ENCODE measurements at regions not wholly inside any gene's neighbourhood (a gene's known extent, or its start where the extent isn't known, plus 50 kb on each side); places are given as distances from the start of the nearest gene placed in this dataset.
A peak's percentile ranks its signal among the peaks of the same experiment; 100 is the strongest.

DNA sequence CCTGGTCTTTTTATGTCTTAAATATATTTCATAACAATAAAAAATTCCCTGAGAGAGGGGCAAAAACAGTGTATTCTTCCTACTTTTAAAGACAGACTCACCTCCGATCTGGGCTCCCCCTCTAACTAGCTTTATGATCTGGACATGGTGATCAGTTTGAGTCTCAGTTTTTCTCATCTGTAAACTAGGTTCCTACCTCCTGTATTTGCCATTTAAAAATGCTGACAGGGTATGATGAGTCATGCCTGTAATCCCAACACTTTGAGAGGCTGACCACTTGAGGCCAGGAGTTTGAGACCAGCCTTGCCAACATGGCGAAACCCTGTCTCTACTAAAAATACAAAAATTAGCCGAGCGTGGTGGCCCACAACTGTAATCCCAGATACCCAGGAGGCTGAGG is 114.8 kb upstream of the LHX5 start:
- Histone ChIP-seq H3K4me2 (ENCODE audit: insufficient read depth, low read length, poor library complexity, severe bottlenecking) (no peak overlapping the region), H3K36me3 (replicated peaks in 1 of 2; ENCODE audit: control insufficient read depth in 2 of 2, insufficient read depth in 2 of 2, low read length in 2 of 2) (no peaks in the 10 kb centered on the region), H3K4me1 (ENCODE audit: control insufficient read depth in 2 of 2, insufficient read depth in 1 of 2, low read depth in 1 of 2, low read length in 2 of 2) (peaks cover 0 to 28% of the 10 kb centered on the region in 2 donors), H2AFZ (ENCODE audit: low read length) (no peak overlapping the region), H2BK12ac (ENCODE audit: low read length) (no peak overlapping the region), H3K9me3 (replicated peaks in 1 of 2; ENCODE audit: control insufficient read depth in 2 of 2, insufficient read depth in 1 of 2, low read depth in 1 of 2, low read length in 2 of 2) (peaks cover 0 to 4% of the 10 kb centered on the region in 2 donors), H3K23ac (ENCODE audit: low read depth, low read length, poor library complexity) (no peak overlapping the region), H3K4ac (ENCODE audit: low read length) (no peak overlapping the region), H3K27ac (replicated peaks; ENCODE audit: low read length) (no peak overlapping the region), H4K91ac (ENCODE audit: low read depth, low read length, poor library complexity) (no peak overlapping the region), H3K18ac (ENCODE audit: low read length) (no peak overlapping the region), H2BK120ac (ENCODE audit: low read depth, low read length) (no peak overlapping the region), H2AK5ac (ENCODE audit: low read depth, low read length) (no peak overlapping the region), H3K9ac (ENCODE audit: low read depth, low read length, poor library complexity) (no peak overlapping the region), H4K8ac (ENCODE audit: low read depth, low read length) (no peak overlapping the region), H3K79me1 (ENCODE audit: low read depth, low read length) (no peaks in the 10 kb centered on the region), H3K27me3 (ENCODE audit: control insufficient read depth in 3 of 3, insufficient read depth in 3 of 3, low read depth in 1 of 3, low read length in 3 of 3) (peaks cover 0 to 29% (median under 1%) of the 10 kb centered on the region in 3 experiments), H3K14ac (ENCODE audit: low read length) (no peak overlapping the region), H2BK15ac (ENCODE audit: low read length) (no peak overlapping the region), H3K4me3 (ENCODE audit: low read length in 2 of 2) (no peak overlapping the region), H2BK5ac (ENCODE audit: low read length) (no peak overlapping the region)
- no peak for DNase-seq (ENCODE audit: low spot score)
- WGBS, 2 donors (ENCODE audit: extremely low coverage in 2 of 2, insufficient read length in 2 of 2, insufficient replicate concordance in 1 of 2), result no CpG with 5 or more reads among the region's 4 CpGs

DNA sequence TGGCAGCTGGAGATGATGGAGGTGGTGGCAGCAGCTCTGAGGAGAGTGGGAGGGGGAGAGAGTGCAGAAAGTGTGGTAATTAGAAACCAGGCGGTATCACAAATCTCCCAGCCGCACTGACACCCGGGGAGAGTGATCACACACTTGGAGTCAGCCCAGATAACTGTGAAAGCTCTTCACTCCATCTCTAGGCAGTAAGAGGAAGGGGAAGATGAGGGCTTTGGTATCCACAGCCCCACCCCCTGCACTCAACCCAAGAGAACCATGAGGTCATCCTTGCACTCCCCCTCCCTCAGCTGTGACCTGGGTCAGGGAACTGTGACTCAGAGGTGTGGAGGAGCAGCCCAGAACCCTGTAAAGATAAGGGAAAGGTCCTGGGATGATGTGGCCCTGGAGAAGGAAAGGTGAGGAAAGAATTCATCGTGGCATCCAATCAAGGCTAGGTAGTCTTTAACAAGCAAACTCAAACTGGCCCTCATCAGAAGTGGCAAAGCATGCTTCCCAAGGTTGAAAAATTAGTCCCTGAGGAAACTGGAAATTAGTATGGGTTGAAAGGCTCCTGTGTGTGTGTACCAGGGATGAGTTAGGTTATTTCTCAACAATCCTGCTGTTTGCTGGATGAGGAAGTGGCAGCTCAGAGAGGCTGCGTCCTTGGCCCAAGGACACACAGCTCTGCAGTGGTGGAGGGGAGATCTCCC is 111.0 kb upstream of the LHX5 start:
- Histone ChIP-seq H2AFZ (ENCODE audit: low read length) (no peak overlapping the region), H2BK120ac (ENCODE audit: low read depth, low read length) (no peak overlapping the region), H3K4ac (ENCODE audit: low read length) (no peak overlapping the region), H3K36me3 (replicated peaks in 1 of 2; ENCODE audit: control insufficient read depth in 2 of 2, insufficient read depth in 2 of 2, low read length in 2 of 2) (no peaks in the 10 kb centered on the region), H3K79me1 (ENCODE audit: low read depth, low read length) (no peaks in the 10 kb centered on the region), H3K27ac (replicated peaks; ENCODE audit: low read length) (no peak overlapping the region), H3K4me1 (ENCODE audit: control insufficient read depth in 2 of 2, insufficient read depth in 1 of 2, low read depth in 1 of 2, low read length in 2 of 2) (peaks cover 0 to 23% of the 10 kb centered on the region in 2 donors), H2BK15ac (ENCODE audit: low read length) (peak overlapping the region; percentile 2), H3K14ac (ENCODE audit: low read length) (no peak overlapping the region), H2BK5ac (ENCODE audit: low read length) (no peak overlapping the region), H3K9ac (ENCODE audit: low read depth, low read length, poor library complexity) (no peak overlapping the region), H2BK12ac (ENCODE audit: low read length) (no peak overlapping the region), H3K4me3 (ENCODE audit: low read length in 2 of 2) (no peak overlapping the region), H3K23ac (ENCODE audit: low read depth, low read length, poor library complexity) (no peak overlapping the region), H3K9me3 (replicated peaks in 1 of 2; ENCODE audit: control insufficient read depth in 2 of 2, insufficient read depth in 1 of 2, low read depth in 1 of 2, low read length in 2 of 2) (peaks cover 0 to 11% of the 10 kb centered on the region in 2 donors), H3K18ac (ENCODE audit: low read length) (peak overlapping the region; percentile 34), H2AK5ac (ENCODE audit: low read depth, low read length) (no peak overlapping the region), H3K27me3 (ENCODE audit: control insufficient read depth in 3 of 3, insufficient read depth in 3 of 3, low read depth in 1 of 3, low read length in 3 of 3) (peaks cover 0 to 17% (median 0%) of the 10 kb centered on the region in 3 experiments), H4K8ac (ENCODE audit: low read depth, low read length) (no peak overlapping the region), H4K91ac (ENCODE audit: low read depth, low read length, poor library complexity) (peak overlapping the region; percentile 23), H3K4me2 (ENCODE audit: insufficient read depth, low read length, poor library complexity, severe bottlenecking) (no peak overlapping the region)
- DNase-seq (ENCODE audit: low spot score), result no peak
- WGBS, 2 donors (ENCODE audit: extremely low coverage in 2 of 2, insufficient read length in 2 of 2, insufficient replicate concordance in 1 of 2), result no CpG with 5 or more reads among the region's 5 CpGs

DNA sequence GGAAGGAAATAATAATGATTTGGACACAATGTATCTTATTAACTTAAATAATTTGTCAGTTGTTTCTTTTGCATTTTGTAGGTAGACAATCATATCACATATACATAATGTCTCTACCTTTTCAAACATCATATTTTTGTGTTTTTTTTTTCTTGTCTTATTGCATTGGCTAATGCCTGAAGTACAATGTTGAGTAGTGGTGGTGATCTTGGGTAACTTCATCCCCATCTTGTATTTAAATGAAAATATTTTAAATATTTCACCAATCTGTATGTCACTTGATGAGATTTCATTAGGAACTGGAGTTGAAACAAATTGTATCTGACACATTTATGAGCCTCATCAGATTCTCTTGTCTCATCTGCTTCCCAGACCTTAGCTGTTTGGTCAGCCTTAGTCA is 109.7 kb upstream of the LHX5 start:
- Histone ChIP-seq H3K4me2 (ENCODE audit: insufficient read depth, low read length, poor library complexity, severe bottlenecking) (no peak overlapping the region), H3K36me3 (replicated peaks in 1 of 2; ENCODE audit: control insufficient read depth in 2 of 2, insufficient read depth in 2 of 2, low read length in 2 of 2) (no peaks in the 10 kb centered on the region), H3K9me3 (replicated peaks in 1 of 2; ENCODE audit: control insufficient read depth in 2 of 2, insufficient read depth in 1 of 2, low read depth in 1 of 2, low read length in 2 of 2) (peaks cover 0 to 11% of the 10 kb centered on the region in 2 donors), H2BK15ac (ENCODE audit: low read length) (no peak overlapping the region), H3K27ac (replicated peaks; ENCODE audit: low read length) (no peak overlapping the region), H2AK5ac (ENCODE audit: low read depth, low read length) (no peak overlapping the region), H3K23ac (ENCODE audit: low read depth, low read length, poor library complexity) (no peak overlapping the region), H3K4ac (ENCODE audit: low read length) (no peak overlapping the region), H2BK120ac (ENCODE audit: low read depth, low read length) (no peak overlapping the region), H4K91ac (ENCODE audit: low read depth, low read length, poor library complexity) (no peak overlapping the region), H3K4me1 (ENCODE audit: control insufficient read depth in 2 of 2, insufficient read depth in 1 of 2, low read depth in 1 of 2, low read length in 2 of 2) (peaks cover 0 to 16% of the 10 kb centered on the region in 2 donors), H3K9ac (ENCODE audit: low read depth, low read length, poor library complexity) (no peak overlapping the region), H3K4me3 (ENCODE audit: low read length in 2 of 2) (no peak overlapping the region), H3K27me3 (ENCODE audit: control insufficient read depth in 3 of 3, insufficient read depth in 3 of 3, low read depth in 1 of 3, low read length in 3 of 3) (peaks cover 0 to 19% (median 0%) of the 10 kb centered on the region in 3 experiments), H2AFZ (ENCODE audit: low read length) (no peak overlapping the region), H4K8ac (ENCODE audit: low read depth, low read length) (no peak overlapping the region), H3K14ac (ENCODE audit: low read length) (no peak overlapping the region), H2BK5ac (ENCODE audit: low read length) (no peak overlapping the region), H3K18ac (ENCODE audit: low read length) (no peak overlapping the region), H2BK12ac (ENCODE audit: low read length) (no peak overlapping the region), H3K79me1 (ENCODE audit: low read depth, low read length) (no peaks in the 10 kb centered on the region)
- DNase-seq (ENCODE audit: low spot score), result no peak

DNA sequence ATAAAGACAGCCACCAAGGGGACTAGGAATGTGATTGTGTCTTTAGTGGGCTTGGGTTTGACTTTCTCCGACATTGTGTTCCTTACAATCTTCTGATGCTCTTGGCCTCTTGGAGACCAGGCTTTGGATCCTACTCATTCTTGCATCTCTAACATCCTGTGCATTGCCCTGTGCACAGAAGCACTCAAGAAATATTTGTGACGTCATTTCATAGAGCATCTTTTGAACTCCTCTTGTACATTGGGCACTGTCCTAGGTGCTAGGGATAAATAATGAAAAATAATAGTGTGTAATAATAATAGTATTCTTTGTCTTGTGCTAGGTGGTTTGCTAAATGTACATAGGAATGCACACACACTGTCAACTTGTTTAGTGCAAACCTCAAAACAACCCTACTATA is 108.8 kb upstream of the LHX5 start:
- H3K4ac ChIP-seq (ENCODE audit: low read length), result no peak overlapping the region
- no peak for DNase-seq (ENCODE audit: low spot score)
- H3K9ac ChIP-seq (ENCODE audit: low read depth, low read length, poor library complexity), result no peak overlapping the region
- no peak overlapping the region for H4K8ac ChIP-seq (ENCODE audit: low read depth, low read length)
- H3K36me3 ChIP-seq (replicated peaks in 1 of 2; ENCODE audit: control insufficient read depth in 2 of 2, insufficient read depth in 2 of 2, low read length in 2 of 2), result no peaks in the 10 kb centered on the region
- no peak overlapping the region for H2AK5ac ChIP-seq (ENCODE audit: low read depth, low read length)
- no peak overlapping the region for H4K91ac ChIP-seq (ENCODE audit: low read depth, low read length, poor library complexity)
- no peak overlapping the region for H3K4me3 ChIP-seq (ENCODE audit: low read length in 2 of 2)
- H3K23ac ChIP-seq (ENCODE audit: low read depth, low read length, poor library complexity), result no peak overlapping the region
- WGBS, 2 donors (ENCODE audit: extremely low coverage in 2 of 2, insufficient read length in 2 of 2, insufficient replicate concordance in 1 of 2), result no CpG with 5 or more reads among the region's 2 CpGs
- no peak overlapping the region for H2BK12ac ChIP-seq (ENCODE audit: low read length)
- no peak overlapping the region for H2BK120ac ChIP-seq (ENCODE audit: low read depth, low read length)
- peaks cover 0 to 12% of the 10 kb centered on the region in 2 donors for H3K4me1 ChIP-seq (ENCODE audit: control insufficient read depth in 2 of 2, insufficient read depth in 1 of 2, low read depth in 1 of 2, low read length in 2 of 2)
- H2BK15ac ChIP-seq (ENCODE audit: low read length), result no peak overlapping the region
- no peak overlapping the region for H3K18ac ChIP-seq (ENCODE audit: low read length)
- peaks cover 0 to 14% (median 0%) of the 10 kb centered on the region in 3 experiments for H3K27me3 ChIP-seq (ENCODE audit: control insufficient read depth in 3 of 3, insufficient read depth in 3 of 3, low read depth in 1 of 3, low read length in 3 of 3)
- H3K79me1 ChIP-seq (ENCODE audit: low read depth, low read length), result no peaks in the 10 kb centered on the region
- H3K9me3 ChIP-seq (replicated peaks in 1 of 2; ENCODE audit: control insufficient read depth in 2 of 2, insufficient read depth in 1 of 2, low read depth in 1 of 2, low read length in 2 of 2), result peaks cover 0 to 11% of the 10 kb centered on the region in 2 donors
- no peak overlapping the region for H3K27ac ChIP-seq (replicated peaks; ENCODE audit: low read length)
- no peak overlapping the region for H3K4me2 ChIP-seq (ENCODE audit: insufficient read depth, low read length, poor library complexity, severe bottlenecking)
- no peak overlapping the region for H3K14ac ChIP-seq (ENCODE audit: low read length)
- no peak overlapping the region for H2BK5ac ChIP-seq (ENCODE audit: low read length)
- no peak overlapping the region for H2AFZ ChIP-seq (ENCODE audit: low read length)
